Astrocyte (in vitro differentiated cells and primary cell): ENCODE measurements at regions not wholly inside any gene's neighbourhood (a gene's known extent, or its start where the extent isn't known, plus 50 kb on each side); places are given as distances from the start of the nearest gene placed in this dataset.

Experiments used
- DNase-seq: peaks from one replicate; pipeline ENCODE4 v3.0.0-alpha.2; 2010; ENCODE audit warnings: low read depth
- FAIRE-seq: peaks from 2 replicates; lab custom pipeline; 2011; peaks lifted over from hg19 to GRCh38; lab: Jason Lieb, UNC
- H2AFZ ChIP-seq: 2 replicates; pipeline ENCODE4 v1.6.0; 2012; ENCODE audit warnings: low read depth, low read length, inconsistent platforms
- H3K27ac ChIP-seq: 2 replicates; pipeline ENCODE4 v1.5.1; 2011; ENCODE audit warnings: low read depth, low read length, inconsistent platforms
- H3K27me3 ChIP-seq: 2 replicates; pipeline ENCODE4 v1.6.0; 2011; ENCODE audit warnings: low read length, inconsistent platforms; ENCODE audit not compliant: insufficient read depth
- H3K36me3 ChIP-seq: 2 replicates; pipeline ENCODE4 v1.5.1; 2011; ENCODE audit warnings: low read length, inconsistent platforms; ENCODE audit not compliant: insufficient read depth
- H3K4me1 ChIP-seq: 2 replicates; pipeline ENCODE4 v1.5.1; 2011; ENCODE audit warnings: low read length, inconsistent platforms; ENCODE audit not compliant: insufficient read depth
- H3K4me2 ChIP-seq: 2 replicates; pipeline ENCODE4 v1.6.0; 2012; ENCODE audit warnings: low read length, inconsistent platforms
- H3K4me3 ChIP-seq: 2 replicates; pipeline ENCODE4 v1.5.1; 2011; ENCODE audit warnings: low read depth, mild to moderate bottlenecking, low read length, inconsistent platforms; ENCODE audit not compliant: insufficient read depth
- H3K79me2 ChIP-seq: 2 replicates; pipeline ENCODE4 v1.6.0; 2012; ENCODE audit warnings: mild to moderate bottlenecking, low read length, inconsistent platforms; ENCODE audit not compliant: insufficient read depth
- H3K9ac ChIP-seq: 2 replicates; pipeline ENCODE4 v1.6.0; 2012; ENCODE audit warnings: mild to moderate bottlenecking, low read length, inconsistent platforms
- H3K9me3 ChIP-seq: 2 replicates; pipeline ENCODE4 v1.5.1; 2012; ENCODE audit warnings: low read depth, mild to moderate bottlenecking, low read length, inconsistent platforms; ENCODE audit not compliant: insufficient read depth
- H4K20me1 ChIP-seq: 2 replicates; pipeline ENCODE4 v1.6.0; 2012; ENCODE audit warnings: low read length, inconsistent platforms; ENCODE audit not compliant: insufficient read depth
- H3K27ac Mint-ChIP-seq: one replicate; pipeline ENCODE4 v1.8.0; 2021; ENCODE audit warnings: mild to moderate bottlenecking, mixed read lengths; ENCODE audit not compliant: unreplicated experiment
- H3K27me3 Mint-ChIP-seq: one replicate; pipeline ENCODE4 v1.8.0; 2021; ENCODE audit warnings: low read depth, mixed read lengths; ENCODE audit not compliant: unreplicated experiment
- H3K36me3 Mint-ChIP-seq: one replicate; pipeline ENCODE4 v1.8.0; 2021; ENCODE audit warnings: low read depth, mixed read lengths; ENCODE audit not compliant: unreplicated experiment
- H3K4me1 Mint-ChIP-seq: one replicate; pipeline ENCODE4 v1.8.0; 2021; ENCODE audit warnings: low read depth, mixed read lengths; ENCODE audit not compliant: unreplicated experiment
- H3K4me3 Mint-ChIP-seq: one replicate; pipeline ENCODE4 v1.8.0; 2021; ENCODE audit warnings: mild to moderate bottlenecking, moderate library complexity, mixed read lengths; ENCODE audit not compliant: unreplicated experiment
- H3K9me3 Mint-ChIP-seq: one replicate; pipeline ENCODE4 v1.8.0; 2021; ENCODE audit warnings: mild to moderate bottlenecking, mixed read lengths; ENCODE audit not compliant: unreplicated experiment
- CTCF ChIP-seq: IDR thresholded peaks from 2 replicates; pipeline ENCODE4 v1.5.1; 2011; ENCODE audit warnings: low read depth, mild to moderate bottlenecking, inconsistent platforms, low read length, moderate library complexity; ENCODE audit not compliant: insufficient read depth
- EZH2 ChIP-seq: IDR thresholded peaks from 2 replicates; pipeline ENCODE4 v1.6.1; 2012; ENCODE audit warnings: mild to moderate bottlenecking, low read length, inconsistent platforms; ENCODE audit not compliant: insufficient read depth

GRCh38 chr7:106457678-106458077 is 172.9 kb upstream of the NAMPT start:
- Histone ChIP-seq H3K4me1 (no peaks in the 10 kb centered on the region), H3K27me3 (no peaks in the 10 kb centered on the region), H3K4me2 (no peak overlapping the region), H4K20me1 (no peaks in the 10 kb centered on the region), H2AFZ (no peak overlapping the region), H3K36me3 (no peaks in the 10 kb centered on the region), H3K79me2 (no peaks in the 10 kb centered on the region), H3K4me3 (no peak overlapping the region), H3K9me3 (no peaks in the 10 kb centered on the region), H3K9ac (no peak overlapping the region), H3K27ac (no peak overlapping the region)
- FAIRE-seq: no peak
- peaks cover 2% of the 10 kb centered on the region for H3K4me1 Mint-ChIP-seq
- no peak overlapping the region for H3K4me3 Mint-ChIP-seq
- TF ChIP-seq EZH2 (no peak), CTCF (no peak)
- no peak overlapping the region for H3K27ac Mint-ChIP-seq
- peaks cover 1% of the 10 kb centered on the region for H3K36me3 Mint-ChIP-seq
- DNase-seq: no peak
- no peaks in the 10 kb centered on the region for H3K27me3 Mint-ChIP-seq
- H3K9me3 Mint-ChIP-seq: peaks cover 12% of the 10 kb centered on the region

- H3K9me3 Mint-ChIP-seq: peaks cover 15% of the 10 kb centered on the region
- no peak overlapping the region for H3K4me3 Mint-ChIP-seq
These were observed 171.5 kb upstream of the NAMPT start for GRCh38 chr7:106456329-106456728.

More at GRCh38 chr7:106456329-106456728, 171.5 kb upstream of the NAMPT start:
- Histone ChIP-seq H3K4me1 (no peaks in the 10 kb centered on the region), H3K27me3 (no peaks in the 10 kb centered on the region), H3K4me2 (no peak overlapping the region), H3K9me3 (no peaks in the 10 kb centered on the region), H2AFZ (no peak overlapping the region), H3K27ac (no peak overlapping the region), H3K36me3 (no peaks in the 10 kb centered on the region), H3K9ac (no peak overlapping the region), H3K4me3 (no peak overlapping the region), H3K79me2 (no peaks in the 10 kb centered on the region), H4K20me1 (no peaks in the 10 kb centered on the region)
- FAIRE-seq (no peak), DNase-seq (no peak)
- Mint-ChIP-seq H3K36me3 (peaks cover 1% of the 10 kb centered on the region), H3K4me1 (peaks cover 2% of the 10 kb centered on the region), H3K27ac (no peak overlapping the region), H3K27me3 (no peaks in the 10 kb centered on the region)
- TF ChIP-seq CTCF (no peak), EZH2 (no peak)
